Keratinocyte (primary cell): ENCODE measurements at regions not wholly inside any gene's neighbourhood (a gene's known extent, or its start where the extent isn't known, plus 50 kb on each side); places are given as distances from the start of the nearest gene placed in this dataset.

Experiments used
- DNase-seq: peaks from one replicate; pipeline ENCODE4 v3.0.0-alpha.2; 2011; ENCODE audit warnings: low read depth, missing footprints, low spot score
- FAIRE-seq: peaks from 2 replicates; lab custom pipeline; 2011; peaks lifted over from hg19 to GRCh38; lab: Jason Lieb, UNC
- H2AFZ ChIP-seq: 2 replicates; pipeline ENCODE4 v1.6.0; 2012; ENCODE audit warnings: low read length, control low read depth, inconsistent platforms; ENCODE audit not compliant: control insufficient read depth
- H3K27ac ChIP-seq: 2 replicates; pipeline ENCODE4 v1.5.1; 2011; ENCODE audit warnings: low read length; ENCODE audit not compliant: control insufficient read depth, insufficient read depth
- H3K27me3 ChIP-seq: 3 replicates; pipeline ENCODE4 v1.6.0; 2011; ENCODE audit warnings: low read length; ENCODE audit not compliant: control insufficient read depth, insufficient read depth; ENCODE audit errors: extremely low read depth
- H3K36me3 ChIP-seq, 2 experiments: 2 replicates in 1 of 2; 3 replicates in 1 of 2; pipeline ENCODE4 v1.5.1; 2011; ENCODE audit warnings: low read length in 2 of 2, mild to moderate bottlenecking in 1 of 2; ENCODE audit not compliant: control insufficient read depth in 2 of 2, insufficient read depth in 2 of 2; ENCODE audit errors: extremely low read depth in 1 of 2
- H3K4me1 ChIP-seq: 3 replicates; pipeline ENCODE4 v1.5.1; 2011; ENCODE audit warnings: low read length; ENCODE audit not compliant: control insufficient read depth, insufficient read depth; ENCODE audit errors: extremely low read depth
- H3K4me2 ChIP-seq: 3 replicates; pipeline ENCODE4 v1.6.0; 2011; ENCODE audit warnings: low read depth, low read length; ENCODE audit not compliant: control insufficient read depth, insufficient read depth; ENCODE audit errors: extremely low read depth
- H3K4me3 ChIP-seq, 3 experiments: fragments of 200-600 bp in 1 of 3; sonication (generic) in 1 of 3; 2 replicates in 2 of 3; 3 replicates in 1 of 3; pipeline ENCODE4 v1.5.1; 2011 to 2016; ENCODE audit warnings: low read length in 3 of 3, mild to moderate bottlenecking in 3 of 3, control low read depth in 2 of 3, inconsistent platforms in 1 of 3, low read depth in 1 of 3, mixed read lengths in 1 of 3, mixed run types in 1 of 3, moderate library complexity in 1 of 3; ENCODE audit not compliant: control insufficient read depth in 2 of 3, insufficient read depth in 2 of 3; ENCODE audit errors: extremely low read depth in 1 of 3
- H3K79me2 ChIP-seq: 2 replicates; pipeline ENCODE4 v1.6.0; 2012; ENCODE audit warnings: low read length; ENCODE audit not compliant: control insufficient read depth, insufficient read depth
- H3K9ac ChIP-seq: 3 replicates; pipeline ENCODE4 v1.6.0; 2011; ENCODE audit warnings: low read length; ENCODE audit not compliant: control insufficient read depth, insufficient read depth; ENCODE audit errors: extremely low read depth
- H3K9me1 ChIP-seq: 3 replicates; pipeline ENCODE4 v1.6.0; 2011; ENCODE audit warnings: low read length; ENCODE audit not compliant: control insufficient read depth, insufficient read depth; ENCODE audit errors: extremely low read depth
- H3K9me3 ChIP-seq: 2 replicates; pipeline ENCODE4 v1.5.1; 2012; ENCODE audit warnings: low read depth, low read length; ENCODE audit not compliant: control insufficient read depth
- H4K20me1 ChIP-seq: 3 replicates; pipeline ENCODE4 v1.6.0; 2011; ENCODE audit warnings: low read length; ENCODE audit not compliant: control insufficient read depth, insufficient read depth; ENCODE audit errors: extremely low read depth
- EZH2 ChIP-seq: IDR thresholded peaks from one replicate; pipeline ENCODE4 v1.6.1; 2012; ENCODE audit warnings: inconsistent platforms, mild to moderate bottlenecking, low read length, moderate library complexity
- dilution Hi-C: fragments of 300-500 bp; cut with MboI; formaldehyde crosslinking; loops from one replicate; pipeline ENCODE4 v1.7.0; 2020; ENCODE audit warnings: low sequenced_read_pairs; ENCODE audit not compliant: extremely low pct_ligation_motif_present
- TF ChIP-seq, protein P1 (sequence below), 3 experiments: IDR thresholded peaks in 1 of 3; conservative IDR thresholded peaks in 1 of 3; optimal IDR thresholded peaks in 1 of 3; 2 replicates in 2 of 3; 3 replicates in 1 of 3; pipeline versions ENCODE3 to v1.5.1; 2011; ENCODE audit warnings: low read length in 3 of 3, mild to moderate bottlenecking in 3 of 3, moderate library complexity in 2 of 3, control low read depth in 1 of 3, inconsistent platforms in 1 of 3; ENCODE audit not compliant: insufficient read depth in 2 of 3; ENCODE audit errors: extremely low read depth in 1 of 3

DNA sequence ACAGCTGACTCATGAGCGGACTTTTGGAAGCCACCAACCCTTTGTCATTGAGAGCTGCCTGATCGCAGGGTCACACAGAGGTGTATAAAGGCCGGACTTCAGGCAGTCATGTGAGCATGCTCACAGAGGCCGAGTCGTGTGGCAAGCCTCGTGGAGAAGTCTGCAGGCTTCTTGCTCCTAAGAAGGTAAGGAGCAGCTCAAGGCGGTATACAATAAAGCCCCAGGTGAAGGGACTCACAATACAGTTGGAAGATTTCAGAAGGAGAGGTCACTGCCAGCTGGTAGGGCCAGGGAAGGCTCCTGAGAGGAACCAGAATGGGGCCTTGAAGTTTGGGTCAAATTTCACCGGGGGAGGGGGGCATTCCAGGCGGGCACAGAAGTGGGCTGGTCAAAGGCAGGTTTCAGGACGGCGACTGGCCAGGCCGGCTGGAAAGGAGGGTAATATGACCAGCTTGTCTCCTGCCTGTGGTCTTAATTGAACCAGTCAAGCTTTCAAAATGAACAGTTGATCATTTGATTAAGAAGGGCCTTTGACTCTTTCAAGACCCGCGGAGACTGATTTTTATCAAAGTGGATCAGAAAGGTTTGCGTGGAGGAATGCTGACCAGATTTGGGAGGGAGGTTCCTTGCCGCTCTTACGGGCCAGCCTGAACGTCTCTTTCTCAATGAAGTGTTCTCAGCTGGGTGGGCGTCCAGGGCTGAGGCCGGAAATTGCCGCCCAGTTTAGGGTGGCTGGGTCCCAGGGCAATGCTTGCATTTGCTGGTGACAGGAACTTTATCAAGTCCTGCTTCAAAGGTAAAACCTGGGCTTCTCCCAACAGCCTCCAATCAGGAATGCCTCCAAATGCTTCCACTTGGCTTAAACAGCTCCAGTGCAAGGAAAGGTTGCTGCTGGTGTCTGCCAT is 178.6 kb downstream of the EMX2 start:
- no peaks in the 10 kb centered on the region for H3K27me3 ChIP-seq
- TF ChIP-seq EZH2 = no peak
- TF ChIP-seq, protein P1, sequence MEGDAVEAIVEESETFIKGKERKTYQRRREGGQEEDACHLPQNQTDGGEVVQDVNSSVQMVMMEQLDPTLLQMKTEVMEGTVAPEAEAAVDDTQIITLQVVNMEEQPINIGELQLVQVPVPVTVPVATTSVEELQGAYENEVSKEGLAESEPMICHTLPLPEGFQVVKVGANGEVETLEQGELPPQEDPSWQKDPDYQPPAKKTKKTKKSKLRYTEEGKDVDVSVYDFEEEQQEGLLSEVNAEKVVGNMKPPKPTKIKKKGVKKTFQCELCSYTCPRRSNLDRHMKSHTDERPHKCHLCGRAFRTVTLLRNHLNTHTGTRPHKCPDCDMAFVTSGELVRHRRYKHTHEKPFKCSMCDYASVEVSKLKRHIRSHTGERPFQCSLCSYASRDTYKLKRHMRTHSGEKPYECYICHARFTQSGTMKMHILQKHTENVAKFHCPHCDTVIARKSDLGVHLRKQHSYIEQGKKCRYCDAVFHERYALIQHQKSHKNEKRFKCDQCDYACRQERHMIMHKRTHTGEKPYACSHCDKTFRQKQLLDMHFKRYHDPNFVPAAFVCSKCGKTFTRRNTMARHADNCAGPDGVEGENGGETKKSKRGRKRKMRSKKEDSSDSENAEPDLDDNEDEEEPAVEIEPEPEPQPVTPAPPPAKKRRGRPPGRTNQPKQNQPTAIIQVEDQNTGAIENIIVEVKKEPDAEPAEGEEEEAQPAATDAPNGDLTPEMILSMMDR (optimal IDR thresholded peaks at IDR 0.05 in 1 of 3, IDR thresholded peaks at IDR 0.05 in 1 of 3, conservative IDR thresholded peaks at IDR 0.05 in 1 of 3; ENCODE audit: extremely low read depth in 1 of 3, insufficient read depth in 2 of 3, low read length in 3 of 3) = no peak
- DNase-seq (no peak), FAIRE-seq (no peak)
- dilution Hi-C loops = no loop called here
- no peak overlapping the region for H3K4me3 ChIP-seq
- no peaks in the 10 kb centered on the region for H4K20me1 ChIP-seq
- no peak overlapping the region for H3K4me2 ChIP-seq
- H3K36me3 ChIP-seq = no peaks in the 10 kb centered on the region
- no peaks in the 10 kb centered on the region for H3K79me2 ChIP-seq
- no peaks in the 10 kb centered on the region for H3K4me1 ChIP-seq
- no peak overlapping the region for H3K9ac ChIP-seq
- H3K9me1 ChIP-seq = no peaks in the 10 kb centered on the region
- no peak overlapping the region for H2AFZ ChIP-seq
- H3K27ac ChIP-seq = no peak overlapping the region
- H3K9me3 ChIP-seq = no peaks in the 10 kb centered on the region

DNA sequence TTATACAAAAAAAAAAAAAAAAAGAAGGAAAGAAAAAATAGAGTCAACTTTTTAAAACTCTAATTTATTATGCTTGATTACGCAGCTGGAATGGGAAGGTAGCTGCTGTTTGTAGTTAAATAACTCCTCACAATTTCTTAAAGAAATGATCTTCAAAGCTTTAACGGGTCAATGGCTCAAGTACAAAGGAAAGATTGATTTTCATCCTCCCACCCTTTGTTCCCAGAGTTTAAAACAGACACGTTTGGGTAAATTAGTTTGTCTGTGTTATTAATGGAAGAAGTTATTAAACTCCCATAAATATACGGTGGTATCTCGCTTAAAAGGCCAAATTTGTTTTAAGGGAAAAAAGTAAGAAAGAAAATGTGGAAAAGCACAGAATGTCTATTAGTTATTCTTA is 179.3 kb downstream of the EMX2 start:
- H3K4me3 ChIP-seq = no peak overlapping the region
- no peaks in the 10 kb centered on the region for H3K27me3 ChIP-seq
- TF ChIP-seq, protein P1 (optimal IDR thresholded peaks at IDR 0.05 in 1 of 3, IDR thresholded peaks at IDR 0.05 in 1 of 3, conservative IDR thresholded peaks at IDR 0.05 in 1 of 3; ENCODE audit: extremely low read depth in 1 of 3, insufficient read depth in 2 of 3, low read length in 3 of 3) = no peak
- no peak for TF ChIP-seq EZH2
- DNase-seq (no peak), FAIRE-seq (no peak)
- no peak overlapping the region for H3K4me2 ChIP-seq
- no peak overlapping the region for H3K9ac ChIP-seq
- H3K9me3 ChIP-seq = no peaks in the 10 kb centered on the region
- H3K79me2 ChIP-seq = no peaks in the 10 kb centered on the region
- H4K20me1 ChIP-seq = no peaks in the 10 kb centered on the region
- no peaks in the 10 kb centered on the region for H3K9me1 ChIP-seq
- H3K27ac ChIP-seq = no peak overlapping the region
- no peaks in the 10 kb centered on the region for H3K36me3 ChIP-seq
- dilution Hi-C loops = no loop called here
- no peak overlapping the region for H2AFZ ChIP-seq
- no peaks in the 10 kb centered on the region for H3K4me1 ChIP-seq
